Liver (tissue), 7 donors: ENCODE measurements at regions not wholly inside any gene's neighbourhood (a gene's known extent, or its start where the extent isn't known, plus 50 kb on each side); places are given as distances from the start of the nearest gene placed in this dataset.

Experiments
- DNase-seq: peaks from one replicate; pipeline ENCODE4 v3.0.0-alpha.2; 2017; ENCODE audit warnings: low spot score
- H3K27ac ChIP-seq, 2 donors: one replicate each; pipeline ENCODE4 v1.7.0; 2013; ENCODE audit warnings: inconsistent platforms in 2 of 2, low read length in 2 of 2, control low read depth in 1 of 2, low read depth in 1 of 2, mild to moderate bottlenecking in 1 of 2
- H3K27me3 ChIP-seq, 4 donors: one replicate each; pipeline versions ENCODE4 v1.6.1 to v1.7.0; 2013; ENCODE audit warnings: low read length in 3 of 4, inconsistent platforms in 1 of 4, mild to moderate bottlenecking in 1 of 4, moderate library complexity in 1 of 4; ENCODE audit not compliant: control insufficient read depth in 4 of 4, insufficient read depth in 4 of 4
- H3K36me3 ChIP-seq, 4 donors: one replicate each; pipeline versions ENCODE4 v1.6.1 to v1.7.0; 2013; ENCODE audit warnings: low read length in 3 of 4, mild to moderate bottlenecking in 3 of 4, low read depth in 1 of 4, moderate library complexity in 1 of 4; ENCODE audit not compliant: control insufficient read depth in 4 of 4, insufficient read depth in 3 of 4
- H3K4me1 ChIP-seq, 4 donors: one replicate each; pipeline versions ENCODE4 v1.6.1 to v1.7.0; 2013; ENCODE audit warnings: low read length in 3 of 4, mild to moderate bottlenecking in 3 of 4, moderate library complexity in 1 of 4; ENCODE audit not compliant: control insufficient read depth in 4 of 4, insufficient read depth in 4 of 4
- H3K4me3 ChIP-seq, 3 donors: one replicate each; pipeline versions ENCODE4 v1.6.1 to v1.7.0; 2013; ENCODE audit warnings: low read length in 3 of 3, control low read depth in 1 of 3, low read depth in 1 of 3, mild to moderate bottlenecking in 1 of 3
- H3K9ac ChIP-seq, 2 donors: one replicate each; pipeline ENCODE4 v1.7.0; 2013; ENCODE audit warnings: low read length in 2 of 2, mild to moderate bottlenecking in 2 of 2, moderate library complexity in 2 of 2, control low read depth in 1 of 2, low read depth in 1 of 2
- H3K9me3 ChIP-seq, 4 donors: one replicate each; pipeline versions ENCODE4 v1.6.1 to v1.7.0; 2013; ENCODE audit warnings: low read length in 3 of 4; ENCODE audit not compliant: control insufficient read depth in 4 of 4
- ATF3 ChIP-seq: IDR thresholded peaks from 2 replicates; pipeline ENCODE4 v1.6.1; 2016; ENCODE audit warnings: antibody characterized with exemption
- FOXA1 ChIP-seq: IDR thresholded peaks from 2 replicates; pipeline ENCODE4 v1.6.1; 2016; ENCODE audit warnings: antibody characterized with exemption
- FOXA2 ChIP-seq: IDR thresholded peaks from 2 replicates; pipeline ENCODE4 v1.6.1; 2016; ENCODE audit warnings: antibody characterized with exemption
- HNF4A ChIP-seq, 2 donors: conservative IDR thresholded peaks; 2 replicates each; pipeline ENCODE4 v1.6.1; 2016; ENCODE audit warnings: antibody characterized with exemption in 2 of 2, mild to moderate bottlenecking in 2 of 2
- HNF4G ChIP-seq: IDR thresholded peaks from 2 replicates; pipeline ENCODE4 v1.6.1; 2016; ENCODE audit warnings: antibody characterized with exemption
- JUND ChIP-seq, 2 donors: IDR thresholded peaks; 2 replicates each; pipeline ENCODE4 v1.6.1; 2016; ENCODE audit warnings: antibody characterized with exemption in 2 of 2
- REST ChIP-seq: IDR thresholded peaks from 2 replicates; pipeline ENCODE4 v1.6.1; 2016; ENCODE audit warnings: antibody characterized with exemption, mild to moderate bottlenecking
- RXRA ChIP-seq, 2 donors: IDR thresholded peaks; 2 replicates each; pipeline ENCODE4 v1.6.1; 2017 to 2018; ENCODE audit warnings: antibody characterized with exemption in 2 of 2, mild to moderate bottlenecking in 1 of 2
- SP1 ChIP-seq: IDR thresholded peaks from 2 replicates; pipeline ENCODE4 v1.6.1; 2018; ENCODE audit warnings: antibody characterized with exemption, mild to moderate bottlenecking
- TAF1 ChIP-seq: conservative IDR thresholded peaks from 2 replicates; pipeline ENCODE4 v1.6.1; 2016; ENCODE audit warnings: antibody characterized with exemption, mild to moderate bottlenecking
- YY1 ChIP-seq: IDR thresholded peaks from 2 replicates; pipeline ENCODE4 v1.6.1; 2016; ENCODE audit warnings: antibody characterized with exemption, mild to moderate bottlenecking
- ZBTB33 ChIP-seq: IDR thresholded peaks from 2 replicates; pipeline ENCODE4 v1.6.1; 2016; ENCODE audit warnings: antibody characterized with exemption
- WGBS: extraction: QIAGEN DNeasy Blood & Tissue Kit; methylation state at CpG from one replicate; pipeline ENCODE4 v1.1.7; 2013; 5-methylcytosine and 5-hydroxymethylcytosine counted together
- donor health status: healthy.
- donor health status: healthy.
- donor health status: healthy.
- donor health status: healthy.

- no peaks in the 10 kb centered on the region for H3K4me1 ChIP-seq
- WGBS: 77% methylated on average over 1 of the region's 1 CpG
- no peak overlapping the region for H3K4me3 ChIP-seq
- H3K9ac ChIP-seq: no peak overlapping the region
- H3K9me3 ChIP-seq: peaks cover 0 to 2% (median 0%) of the 10 kb centered on the region in 4 donors
- no peaks in the 10 kb centered on the region for H3K36me3 ChIP-seq
- no peak for TF ChIP-seq SP1
- TF ChIP-seq YY1: no peak
- no peak for TF ChIP-seq ATF3
- TF ChIP-seq REST: no peak
- no peak for TF ChIP-seq ZBTB33
- no peak for TF ChIP-seq FOXA2
- no peak for TF ChIP-seq HNF4A (conservative IDR thresholded peaks at IDR 0.05)
- no peak for TF ChIP-seq JUND (IDR thresholded peaks at IDR 0.05)
- no peak for TF ChIP-seq TAF1
- DNase-seq: no peak
- H3K27ac ChIP-seq: no peak overlapping the region
- no peaks in the 10 kb centered on the region for H3K27me3 ChIP-seq
Observed at GRCh38 chr5:8824371-8824770, 721.5 kb downstream of the SEMA5A start.

GRCh38 chr5:8825139-8825757 lies 720.6 kb downstream of the SEMA5A start:
- H3K27me3 ChIP-seq: no peaks in the 10 kb centered on the region
- no peaks in the 10 kb centered on the region for H3K4me1 ChIP-seq
- no peak for DNase-seq
- no peaks in the 10 kb centered on the region for H3K9me3 ChIP-seq
- H3K4me3 ChIP-seq: no peak overlapping the region
- H3K9ac ChIP-seq: no peak overlapping the region
- no peak overlapping the region for H3K27ac ChIP-seq
- no peak for TF ChIP-seq RXRA (IDR thresholded peaks at IDR 0.05)
- no peak for TF ChIP-seq TAF1
- TF ChIP-seq REST: no peak
- no peak for TF ChIP-seq FOXA1
- TF ChIP-seq HNF4G: no peak
- TF ChIP-seq FOXA2: no peak
- H3K36me3 ChIP-seq: no peaks in the 10 kb centered on the region
- 70% methylated on average over 4 of the region's 4 CpGs for WGBS
